ENCODE measurements at regions not wholly inside any gene's neighbourhood (a gene's known extent, or its start where the extent isn't known, plus 50 kb on each side); places are given as distances from the start of the nearest gene placed in this dataset.

GRCh38 chr20:11976966-11977365 is 59.3 kb downstream of the BTBD3 start:
- DNase-seq = no peak
- no peak for ATAC-seq
- H3K27me3 Mint-ChIP-seq (ENCODE audit: low read depth) = no peaks in the 10 kb centered on the region
- POLR2A ChIA-PET = no interaction called here
- CTCF ChIA-PET = no interaction called here
- H3K4me1 Mint-ChIP-seq (ENCODE audit: low read depth) = no peaks in the 10 kb centered on the region
- H3K27ac Mint-ChIP-seq = no peak overlapping the region
- no peaks in the 10 kb centered on the region for H3K36me3 Mint-ChIP-seq (ENCODE audit: low read depth)
- no peak overlapping the region for H3K4me3 Mint-ChIP-seq
- H3K9me3 Mint-ChIP-seq (ENCODE audit: insufficient read depth) = peaks cover 7% of the 10 kb centered on the region

- Mint-ChIP-seq H3K4me3 (no peak overlapping the region), H3K27ac (no peak overlapping the region), H3K27me3 (ENCODE audit: low read depth) (no peaks in the 10 kb centered on the region), H3K9me3 (ENCODE audit: insufficient read depth) (peaks cover 7% of the 10 kb centered on the region), H3K36me3 (ENCODE audit: low read depth) (no peaks in the 10 kb centered on the region), H3K4me1 (ENCODE audit: low read depth) (no peaks in the 10 kb centered on the region)
- ATAC-seq (no peak), DNase-seq (no peak)
- CTCF ChIA-PET = no interaction called here
- POLR2A ChIA-PET = no interaction called here
These were observed 60.8 kb downstream of the BTBD3 start for GRCh38 chr20:11978496-11978895.

GRCh38 chr20:11979306-11979990 is 61.8 kb downstream of the BTBD3 start:
- no peak overlapping the region for H3K4me3 Mint-ChIP-seq
- H3K27ac Mint-ChIP-seq = no peak overlapping the region
- POLR2A ChIA-PET = no interaction called here
- no peaks in the 10 kb centered on the region for H3K36me3 Mint-ChIP-seq (ENCODE audit: low read depth)
- CTCF ChIA-PET = no interaction called here
- H3K4me1 Mint-ChIP-seq (ENCODE audit: low read depth) = no peaks in the 10 kb centered on the region
- H3K27me3 Mint-ChIP-seq (ENCODE audit: low read depth) = no peaks in the 10 kb centered on the region
- no peak for ATAC-seq
- peaks cover 7% of the 10 kb centered on the region for H3K9me3 Mint-ChIP-seq (ENCODE audit: insufficient read depth)
- no peak for DNase-seq

- Mint-ChIP-seq H3K27me3 (ENCODE audit: low read depth) (no peaks in the 10 kb centered on the region), H3K36me3 (ENCODE audit: low read depth) (no peaks in the 10 kb centered on the region), H3K4me3 (no peak overlapping the region), H3K27ac (no peak overlapping the region), H3K9me3 (ENCODE audit: insufficient read depth) (peaks cover 7% of the 10 kb centered on the region), H3K4me1 (ENCODE audit: low read depth) (no peaks in the 10 kb centered on the region)
- ATAC-seq (no peak), DNase-seq (no peak)
- ChIA-PET CTCF (no interaction called here), POLR2A (no interaction called here)
These were observed 62.6 kb downstream of the BTBD3 start for GRCh38 chr20:11980263-11980662.

- H3K36me3 Mint-ChIP-seq (ENCODE audit: low read depth) = no peaks in the 10 kb centered on the region
- H3K27me3 Mint-ChIP-seq (ENCODE audit: low read depth) = no peaks in the 10 kb centered on the region
- no peaks in the 10 kb centered on the region for H3K4me1 Mint-ChIP-seq (ENCODE audit: low read depth)
- no peak overlapping the region for H3K4me3 Mint-ChIP-seq
- DNase-seq (no peak), ATAC-seq (no peak)
- POLR2A ChIA-PET = no interaction called here
- H3K27ac Mint-ChIP-seq = no peak overlapping the region
- CTCF ChIA-PET = no interaction called here
- peaks cover 3% of the 10 kb centered on the region for H3K9me3 Mint-ChIP-seq (ENCODE audit: insufficient read depth)
These were observed 63.8 kb downstream of the BTBD3 start for GRCh38 chr20:11981366-11981947.

- Mint-ChIP-seq H3K4me1 (ENCODE audit: low read depth) (no peaks in the 10 kb centered on the region), H3K9me3 (ENCODE audit: insufficient read depth) (no peaks in the 10 kb centered on the region), H3K4me3 (no peak overlapping the region), H3K36me3 (ENCODE audit: low read depth) (no peaks in the 10 kb centered on the region), H3K27ac (no peak overlapping the region), H3K27me3 (ENCODE audit: low read depth) (no peaks in the 10 kb centered on the region)
- POLR2A ChIA-PET = no interaction called here
- DNase-seq (no peak), ATAC-seq (no peak)
- CTCF ChIA-PET = no interaction called here
These were observed 64.7 kb downstream of the BTBD3 start for GRCh38 chr20:11982289-11982954.

GRCh38 chr20:11982955-11983470 is 65.3 kb downstream of the BTBD3 start:
- POLR2A ChIA-PET = no interaction called here
- ATAC-seq (no peak), DNase-seq (no peak)
- H3K4me3 Mint-ChIP-seq = no peak overlapping the region
- CTCF ChIA-PET = no interaction called here
- H3K27me3 Mint-ChIP-seq (ENCODE audit: low read depth) = no peaks in the 10 kb centered on the region
- H3K27ac Mint-ChIP-seq = no peak overlapping the region
- no peaks in the 10 kb centered on the region for H3K9me3 Mint-ChIP-seq (ENCODE audit: insufficient read depth)
- H3K36me3 Mint-ChIP-seq (ENCODE audit: low read depth) = no peaks in the 10 kb centered on the region
- H3K4me1 Mint-ChIP-seq (ENCODE audit: low read depth) = no peaks in the 10 kb centered on the region

- ATAC-seq (no peak), DNase-seq (no peak)
- H3K4me1 Mint-ChIP-seq (ENCODE audit: low read depth) = no peaks in the 10 kb centered on the region
- ChIA-PET POLR2A (no interaction called here), CTCF (no interaction called here)
- no peak overlapping the region for H3K4me3 Mint-ChIP-seq
- H3K36me3 Mint-ChIP-seq (ENCODE audit: low read depth) = no peaks in the 10 kb centered on the region
- H3K9me3 Mint-ChIP-seq (ENCODE audit: insufficient read depth) = no peaks in the 10 kb centered on the region
- H3K27me3 Mint-ChIP-seq (ENCODE audit: low read depth) = no peaks in the 10 kb centered on the region
- H3K27ac Mint-ChIP-seq = no peak overlapping the region
These were observed 69.3 kb downstream of the BTBD3 start for GRCh38 chr20:11986954-11987353.

GRCh38 chr20:11987526-11987925 is 69.8 kb downstream of the BTBD3 start:
- no peak overlapping the region for H3K27ac Mint-ChIP-seq
- H3K27me3 Mint-ChIP-seq (ENCODE audit: low read depth) = no peaks in the 10 kb centered on the region
- H3K36me3 Mint-ChIP-seq (ENCODE audit: low read depth) = no peaks in the 10 kb centered on the region
- H3K4me1 Mint-ChIP-seq (ENCODE audit: low read depth) = no peaks in the 10 kb centered on the region
- H3K4me3 Mint-ChIP-seq = no peak overlapping the region
- ATAC-seq = no peak
- ChIA-PET POLR2A (no interaction called here), CTCF (no interaction called here)
- H3K9me3 Mint-ChIP-seq (ENCODE audit: insufficient read depth) = no peaks in the 10 kb centered on the region
- no peak for DNase-seq

- CTCF ChIA-PET = no interaction called here
- no peak for ATAC-seq
- Mint-ChIP-seq H3K36me3 (ENCODE audit: low read depth) (no peaks in the 10 kb centered on the region), H3K27ac (no peak overlapping the region), H3K4me3 (no peak overlapping the region), H3K27me3 (ENCODE audit: low read depth) (no peaks in the 10 kb centered on the region), H3K9me3 (ENCODE audit: insufficient read depth) (no peaks in the 10 kb centered on the region), H3K4me1 (ENCODE audit: low read depth) (no peaks in the 10 kb centered on the region)
- DNase-seq = no peak
- POLR2A ChIA-PET = no interaction called here
These were observed 71.5 kb downstream of the BTBD3 start for GRCh38 chr20:11989018-11989771.

- Mint-ChIP-seq H3K27me3 (ENCODE audit: low read depth) (no peaks in the 10 kb centered on the region), H3K4me1 (ENCODE audit: low read depth) (no peaks in the 10 kb centered on the region), H3K4me3 (no peak overlapping the region), H3K27ac (no peak overlapping the region), H3K9me3 (ENCODE audit: insufficient read depth) (no peaks in the 10 kb centered on the region), H3K36me3 (ENCODE audit: low read depth) (no peaks in the 10 kb centered on the region)
- ATAC-seq = no peak
- POLR2A ChIA-PET = no interaction called here
- no peak for DNase-seq
- CTCF ChIA-PET = no interaction called here
These were observed 74.7 kb downstream of the BTBD3 start for GRCh38 chr20:11992426-11992825.

GRCh38 chr20:11993886-11994461 is 76.3 kb downstream of the BTBD3 start:
- no peak overlapping the region for H3K4me3 Mint-ChIP-seq
- ChIA-PET CTCF (no interaction called here), POLR2A (no interaction called here)
- DNase-seq (no peak), ATAC-seq (no peak)
- H3K27me3 Mint-ChIP-seq (ENCODE audit: low read depth) = no peaks in the 10 kb centered on the region
- H3K27ac Mint-ChIP-seq = no peak overlapping the region
- H3K36me3 Mint-ChIP-seq (ENCODE audit: low read depth) = no peaks in the 10 kb centered on the region
- no peaks in the 10 kb centered on the region for H3K9me3 Mint-ChIP-seq (ENCODE audit: insufficient read depth)
- H3K4me1 Mint-ChIP-seq (ENCODE audit: low read depth) = no peaks in the 10 kb centered on the region
